Left ventricle myocardium inferior (tissue), 1 donor: ENCODE measurements at regions not wholly inside any gene's neighbourhood (a gene's known extent, or its start where the extent isn't known, plus 50 kb on each side); places are given as distances from the start of the nearest gene placed in this dataset.

Experiments used
- DNase-seq: peaks from one replicate; pipeline ENCODE4 v3.0.0-alpha.2; 2020
- H3K27ac ChIP-seq: fragments of 200-600 bp; replicated peaks from 2 replicates; pipeline ENCODE4 v1.8.0; 2021
- H3K27me3 ChIP-seq: fragments of 200-600 bp; 2 replicates; pipeline ENCODE4 v1.8.0; 2021; ENCODE audit warnings: low read depth
- H3K36me3 ChIP-seq: fragments of 200-600 bp; 2 replicates; pipeline ENCODE4 v1.8.0; 2021
- H3K4me1 ChIP-seq: fragments of 200-600 bp; 2 replicates; pipeline ENCODE4 v1.8.0; 2021
- H3K4me3 ChIP-seq: fragments of 200-600 bp; 2 replicates; pipeline ENCODE4 v1.8.0; 2021; ENCODE audit warnings: mild to moderate bottlenecking, moderate library complexity
- H3K9me3 ChIP-seq: fragments of 200-600 bp; replicated peaks from 2 replicates; pipeline ENCODE4 v1.8.0; 2021
- CTCF ChIP-seq: fragments of 200-600 bp; IDR thresholded peaks from 2 replicates; pipeline ENCODE4 v1.8.0; 2021; ENCODE audit warnings: antibody characterized with exemption, mild to moderate bottlenecking, borderline replicate concordance
- intact Hi-C: fragments of 100-400 bp; cut with micrococcal nuclease; formaldehyde crosslinking; loops from one replicate; pipeline ENCODE4 v1.11.0; 2022
- donor health status: DM: no; HTN: yes; CAD: no; lungs with severe emphysema.

GRCh38 chr5:32935283-32935682 is 224.2 kb downstream of the NPR3 start:
- Histone ChIP-seq H3K36me3 (no peaks in the 10 kb centered on the region), H3K4me3 (no peak overlapping the region), H3K9me3 (no peaks in the 10 kb centered on the region), H3K27me3 (no peaks in the 10 kb centered on the region), H3K27ac (no peak overlapping the region), H3K4me1 (peaks cover 15% of the 10 kb centered on the region)
- intact Hi-C loops: no loop called here
- TF ChIP-seq CTCF: no peak
- no peak for DNase-seq

GRCh38 chr5:32936329-32936728 is 225.2 kb downstream of the NPR3 start:
- no peaks in the 10 kb centered on the region for H3K27me3 ChIP-seq
- H3K4me1 ChIP-seq: peaks cover 15% of the 10 kb centered on the region
- DNase-seq: no peak
- intact Hi-C loops: no loop called here
- no peak overlapping the region for H3K4me3 ChIP-seq
- no peaks in the 10 kb centered on the region for H3K9me3 ChIP-seq
- no peak for TF ChIP-seq CTCF
- H3K27ac ChIP-seq: no peak overlapping the region
- H3K36me3 ChIP-seq: no peaks in the 10 kb centered on the region

- intact Hi-C loops: no loop called here
- no peaks in the 10 kb centered on the region for H3K36me3 ChIP-seq
- no peaks in the 10 kb centered on the region for H3K4me1 ChIP-seq
- TF ChIP-seq CTCF: no peak
- no peaks in the 10 kb centered on the region for H3K9me3 ChIP-seq
- no peaks in the 10 kb centered on the region for H3K27me3 ChIP-seq
- DNase-seq: no peak
- no peak overlapping the region for H3K27ac ChIP-seq
- no peak overlapping the region for H3K4me3 ChIP-seq
These were observed 231.3 kb downstream of the NPR3 start for GRCh38 chr5:32942225-32942989.

- intact Hi-C loops: no loop called here
- TF ChIP-seq CTCF: no peak
These were observed 238.3 kb downstream of the NPR3 start for GRCh38 chr5:32949286-32949970.

GRCh38 chr5:32951003-32951402 is 239.9 kb downstream of the NPR3 start:
- no peak for TF ChIP-seq CTCF
- no peak for DNase-seq
- intact Hi-C loops: no loop called here
- H3K4me1 ChIP-seq: no peaks in the 10 kb centered on the region
- H3K9me3 ChIP-seq: no peaks in the 10 kb centered on the region
- H3K4me3 ChIP-seq: no peak overlapping the region
- no peaks in the 10 kb centered on the region for H3K36me3 ChIP-seq
- H3K27me3 ChIP-seq: no peaks in the 10 kb centered on the region
- H3K27ac ChIP-seq: no peak overlapping the region

More at GRCh38 chr5:32949286-32949970, 238.3 kb downstream of the NPR3 start:
- H3K36me3 ChIP-seq: no peaks in the 10 kb centered on the region
- DNase-seq: no peak
- no peak overlapping the region for H3K4me3 ChIP-seq
- no peaks in the 10 kb centered on the region for H3K9me3 ChIP-seq
- no peaks in the 10 kb centered on the region for H3K27me3 ChIP-seq
- H3K27ac ChIP-seq: no peak overlapping the region
- no peaks in the 10 kb centered on the region for H3K4me1 ChIP-seq
